ENCODE measurements at regions not wholly inside any gene's neighbourhood (a gene's known extent, or its start where the extent isn't known, plus 50 kb on each side); places are given as distances from the start of the nearest gene placed in this dataset.

GRCh38 chr7:35985126-35985754 lies 167.8 kb upstream of the EEPD1 start:
- H3K36me3 ChIP-seq: no peaks in the 10 kb centered on the region
- H3K4me3 ChIP-seq: no peak overlapping the region
- intact Hi-C loops (cut with DNase I): loop anchor here in 1 of 2 donors (5.0 kb wide), 1 partner anchor 307 kb away; no protein-coding TSS in a partner anchor
- H3K9me3 ChIP-seq: no peaks in the 10 kb centered on the region
- no peaks in the 10 kb centered on the region for H3K4me1 ChIP-seq
- H3K27ac ChIP-seq: no peak overlapping the region
- TF ChIP-seq CTCF (IDR thresholded peaks at IDR 0.05): peak; percentile 84 to 93
- ATAC-seq: peak; percentile 99
- DNase-seq: peak; percentile 70 to 92 (median 84)
- H3K27me3 ChIP-seq: no peaks in the 10 kb centered on the region

- no peak for TF ChIP-seq CTCF (IDR thresholded peaks at IDR 0.05)
- intact Hi-C loops (cut with DNase I): loop anchor here in 1 of 2 donors (5.0 kb wide), 1 partner anchor 305 kb away; no protein-coding TSS in a partner anchor
- no peak overlapping the region for H3K4me3 ChIP-seq
- H3K27ac ChIP-seq: no peak overlapping the region
- no peaks in the 10 kb centered on the region for H3K9me3 ChIP-seq
- H3K36me3 ChIP-seq: no peaks in the 10 kb centered on the region
- no peaks in the 10 kb centered on the region for H3K4me1 ChIP-seq
- ATAC-seq (no peak), DNase-seq (no peak)
- H3K27me3 ChIP-seq: no peaks in the 10 kb centered on the region
Observed at GRCh38 chr7:35987016-35987415, 166.0 kb upstream of the EEPD1 start.

- intact Hi-C loops (cut with DNase I): loop anchor here in 1 of 2 donors (5.0 kb wide), 1 partner anchor 304 kb away; no protein-coding TSS in a partner anchor
- Histone ChIP-seq H3K27ac (no peak overlapping the region), H3K4me1 (no peaks in the 10 kb centered on the region), H3K9me3 (no peaks in the 10 kb centered on the region), H3K27me3 (no peaks in the 10 kb centered on the region), H3K36me3 (no peaks in the 10 kb centered on the region), H3K4me3 (no peak overlapping the region)
- no peak for ATAC-seq
- no peak for DNase-seq
- no peak for TF ChIP-seq CTCF (IDR thresholded peaks at IDR 0.05)
Observed at GRCh38 chr7:35988105-35988504, 164.9 kb upstream of the EEPD1 start.

GRCh38 chr7:35988818-35989217 lies 164.2 kb upstream of the EEPD1 start:
- H3K9me3 ChIP-seq: no peaks in the 10 kb centered on the region
- intact Hi-C loops (cut with DNase I): loop anchor here in 1 of 2 donors (5.0 kb wide), 1 partner anchor 303 kb away; no protein-coding TSS in a partner anchor
- no peak overlapping the region for H3K4me3 ChIP-seq
- no peaks in the 10 kb centered on the region for H3K4me1 ChIP-seq
- H3K27me3 ChIP-seq: no peaks in the 10 kb centered on the region
- no peaks in the 10 kb centered on the region for H3K36me3 ChIP-seq
- DNase-seq (peak in 1 of 4 donors; percentile 10), ATAC-seq (no peak)
- H3K27ac ChIP-seq: no peak overlapping the region
- no peak for TF ChIP-seq CTCF (IDR thresholded peaks at IDR 0.05)

GRCh38 chr7:35991511-35992232 lies 161.4 kb upstream of the EEPD1 start:
- intact Hi-C loops (cut with DNase I): no loop called here
- DNase-seq: no peak
- no peak for TF ChIP-seq CTCF (IDR thresholded peaks at IDR 0.05)
- H3K27ac ChIP-seq: no peak overlapping the region
- no peak for ATAC-seq
- no peak overlapping the region for H3K4me3 ChIP-seq
- no peaks in the 10 kb centered on the region for H3K4me1 ChIP-seq
- H3K36me3 ChIP-seq: no peaks in the 10 kb centered on the region
- H3K27me3 ChIP-seq: no peaks in the 10 kb centered on the region
- H3K9me3 ChIP-seq: no peaks in the 10 kb centered on the region

All from left lung (tissue), 4 donors.